ENCODE measurements at regions not wholly inside any gene's neighbourhood (a gene's known extent, or its start where the extent isn't known, plus 50 kb on each side); places are given as distances from the start of the nearest gene placed in this dataset.

GRCh38 chr1:65584399-65584798 lies 163.9 kb downstream of the LEPR start:
- Histone ChIP-seq H3K4me3 (replicated peaks; ENCODE audit: insufficient read depth, low read length) (no peak overlapping the region), H3K27me3 (ENCODE audit: insufficient read depth, poor library complexity, severe bottlenecking) (peaks cover 2% of the 10 kb centered on the region), H3K27ac (replicated peaks) (no peak overlapping the region)
- TF ChIP-seq GABPA (IDR thresholded peaks at IDR 0.05; ENCODE audit: low read depth), result no peak
- TF ChIP-seq CTCF (IDR thresholded peaks at IDR 0.05; ENCODE audit: insufficient read depth, low read length), result no peak
- no peak for TF ChIP-seq POLR2AphosphoS5 (IDR thresholded peaks at IDR 0.05; ENCODE audit: low read depth)
- TF ChIP-seq, protein P1, sequence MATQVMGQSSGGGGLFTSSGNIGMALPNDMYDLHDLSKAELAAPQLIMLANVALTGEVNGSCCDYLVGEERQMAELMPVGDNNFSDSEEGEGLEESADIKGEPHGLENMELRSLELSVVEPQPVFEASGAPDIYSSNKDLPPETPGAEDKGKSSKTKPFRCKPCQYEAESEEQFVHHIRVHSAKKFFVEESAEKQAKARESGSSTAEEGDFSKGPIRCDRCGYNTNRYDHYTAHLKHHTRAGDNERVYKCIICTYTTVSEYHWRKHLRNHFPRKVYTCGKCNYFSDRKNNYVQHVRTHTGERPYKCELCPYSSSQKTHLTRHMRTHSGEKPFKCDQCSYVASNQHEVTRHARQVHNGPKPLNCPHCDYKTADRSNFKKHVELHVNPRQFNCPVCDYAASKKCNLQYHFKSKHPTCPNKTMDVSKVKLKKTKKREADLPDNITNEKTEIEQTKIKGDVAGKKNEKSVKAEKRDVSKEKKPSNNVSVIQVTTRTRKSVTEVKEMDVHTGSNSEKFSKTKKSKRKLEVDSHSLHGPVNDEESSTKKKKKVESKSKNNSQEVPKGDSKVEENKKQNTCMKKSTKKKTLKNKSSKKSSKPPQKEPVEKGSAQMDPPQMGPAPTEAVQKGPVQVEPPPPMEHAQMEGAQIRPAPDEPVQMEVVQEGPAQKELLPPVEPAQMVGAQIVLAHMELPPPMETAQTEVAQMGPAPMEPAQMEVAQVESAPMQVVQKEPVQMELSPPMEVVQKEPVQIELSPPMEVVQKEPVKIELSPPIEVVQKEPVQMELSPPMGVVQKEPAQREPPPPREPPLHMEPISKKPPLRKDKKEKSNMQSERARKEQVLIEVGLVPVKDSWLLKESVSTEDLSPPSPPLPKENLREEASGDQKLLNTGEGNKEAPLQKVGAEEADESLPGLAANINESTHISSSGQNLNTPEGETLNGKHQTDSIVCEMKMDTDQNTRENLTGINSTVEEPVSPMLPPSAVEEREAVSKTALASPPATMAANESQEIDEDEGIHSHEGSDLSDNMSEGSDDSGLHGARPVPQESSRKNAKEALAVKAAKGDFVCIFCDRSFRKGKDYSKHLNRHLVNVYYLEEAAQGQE (IDR thresholded peaks at IDR 0.05; ENCODE audit: insufficient replicate concordance, low read depth), result no peak
- no peak for TF ChIP-seq SPI1 (IDR thresholded peaks at IDR 0.05; ENCODE audit: borderline replicate concordance, low read depth)
- no peak for DNase-seq (ENCODE audit: low read depth in 1 of 2, low spot score in 1 of 2)

DNA sequence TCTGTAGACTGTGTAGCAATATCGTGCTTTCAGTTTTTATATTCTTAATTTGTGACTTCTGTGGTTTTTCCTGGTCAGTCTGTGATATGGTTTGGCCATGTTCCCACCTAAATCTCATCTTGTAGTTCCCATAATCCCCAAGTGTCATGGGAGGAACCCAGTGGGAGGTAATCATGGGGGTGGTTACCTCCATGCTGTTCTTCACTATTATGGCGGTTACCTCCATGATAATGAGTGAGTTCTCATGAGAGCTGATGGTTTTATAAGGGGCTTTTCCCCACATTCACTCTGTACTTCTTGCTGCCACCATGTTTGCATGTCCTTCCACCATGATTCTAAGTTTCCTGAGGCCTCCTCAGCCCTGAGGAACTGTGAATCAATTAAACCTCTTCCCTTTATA lies 169.8 kb downstream of the LEPR start:
- DNase-seq (ENCODE audit: low read depth in 1 of 2, low spot score in 1 of 2), result no peak
- TF ChIP-seq, protein P1 (IDR thresholded peaks at IDR 0.05; ENCODE audit: insufficient replicate concordance, low read depth), result no peak
- TF ChIP-seq CTCF (IDR thresholded peaks at IDR 0.05; ENCODE audit: insufficient read depth, low read length) (no peak), SPI1 (IDR thresholded peaks at IDR 0.05; ENCODE audit: borderline replicate concordance, low read depth) (no peak), GABPA (IDR thresholded peaks at IDR 0.05; ENCODE audit: low read depth) (no peak), POLR2AphosphoS5 (IDR thresholded peaks at IDR 0.05; ENCODE audit: low read depth) (no peak)
- Histone ChIP-seq H3K27me3 (ENCODE audit: insufficient read depth, poor library complexity, severe bottlenecking) (no peaks in the 10 kb centered on the region), H3K27ac (replicated peaks) (no peak overlapping the region), H3K4me3 (replicated peaks; ENCODE audit: insufficient read depth, low read length) (no peak overlapping the region)

- TF ChIP-seq CTCF (IDR thresholded peaks at IDR 0.05; ENCODE audit: insufficient read depth, low read length), result no peak
- no peak for TF ChIP-seq SPI1 (IDR thresholded peaks at IDR 0.05; ENCODE audit: borderline replicate concordance, low read depth)
- TF ChIP-seq POLR2AphosphoS5 (IDR thresholded peaks at IDR 0.05; ENCODE audit: low read depth), result no peak
- TF ChIP-seq GABPA (IDR thresholded peaks at IDR 0.05; ENCODE audit: low read depth), result no peak
- TF ChIP-seq, protein P1 (IDR thresholded peaks at IDR 0.05; ENCODE audit: insufficient replicate concordance, low read depth), result no peak
- no peak overlapping the region for H3K4me3 ChIP-seq (replicated peaks; ENCODE audit: insufficient read depth, low read length)
- H3K27me3 ChIP-seq (ENCODE audit: insufficient read depth, poor library complexity, severe bottlenecking), result no peaks in the 10 kb centered on the region
- DNase-seq (ENCODE audit: low read depth in 1 of 2, low spot score in 1 of 2), result no peak
- no peak overlapping the region for H3K27ac ChIP-seq (replicated peaks)
Measured at GRCh38 chr1:65593516-65593915, 173.0 kb downstream of the LEPR start.

Data from HL-60 (cell line).